22Rv1 (cell line): ENCODE measurements at regions not wholly inside any gene's neighbourhood (a gene's known extent, or its start where the extent isn't known, plus 50 kb on each side); places are given as distances from the start of the nearest gene placed in this dataset.

Source experiments
- H3K27ac ChIP-seq: fragments of 450-650 bp; 2 replicates; pipeline ENCODE4 v1.5.1; 2017
- ZFX ChIP-seq: fragments of 450-650 bp; IDR thresholded peaks from 2 replicates; pipeline ENCODE4 v1.6.1; 2017; ENCODE audit warnings: antibody characterized with exemption, borderline replicate concordance
- TF ChIP-seq, protein P1 (sequence below): fragments of 450-650 bp; IDR thresholded peaks from 2 replicates; pipeline ENCODE4 v1.5.1; 2017; ENCODE audit warnings: mild to moderate bottlenecking

DNA sequence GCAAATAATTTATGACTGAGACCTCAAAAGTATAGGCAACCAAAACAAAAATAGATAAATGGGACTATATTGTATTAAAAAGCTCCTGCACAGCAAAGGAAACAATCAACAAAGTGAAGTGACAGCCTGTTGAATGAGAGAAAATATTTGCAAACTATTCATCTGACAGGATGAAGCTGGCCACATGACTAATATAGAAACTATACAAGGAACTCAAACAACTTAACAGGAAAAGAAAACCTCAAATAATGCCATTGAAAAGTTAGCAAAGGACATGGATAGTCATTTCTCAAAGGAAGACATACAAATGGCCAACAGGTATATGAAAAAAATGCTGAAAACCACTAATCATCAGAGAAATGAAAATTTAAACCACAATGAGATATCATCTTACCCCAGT, 245.1 kb downstream of the STK31 start:
- H3K27ac ChIP-seq: no peak overlapping the region
- TF ChIP-seq, protein P1, sequence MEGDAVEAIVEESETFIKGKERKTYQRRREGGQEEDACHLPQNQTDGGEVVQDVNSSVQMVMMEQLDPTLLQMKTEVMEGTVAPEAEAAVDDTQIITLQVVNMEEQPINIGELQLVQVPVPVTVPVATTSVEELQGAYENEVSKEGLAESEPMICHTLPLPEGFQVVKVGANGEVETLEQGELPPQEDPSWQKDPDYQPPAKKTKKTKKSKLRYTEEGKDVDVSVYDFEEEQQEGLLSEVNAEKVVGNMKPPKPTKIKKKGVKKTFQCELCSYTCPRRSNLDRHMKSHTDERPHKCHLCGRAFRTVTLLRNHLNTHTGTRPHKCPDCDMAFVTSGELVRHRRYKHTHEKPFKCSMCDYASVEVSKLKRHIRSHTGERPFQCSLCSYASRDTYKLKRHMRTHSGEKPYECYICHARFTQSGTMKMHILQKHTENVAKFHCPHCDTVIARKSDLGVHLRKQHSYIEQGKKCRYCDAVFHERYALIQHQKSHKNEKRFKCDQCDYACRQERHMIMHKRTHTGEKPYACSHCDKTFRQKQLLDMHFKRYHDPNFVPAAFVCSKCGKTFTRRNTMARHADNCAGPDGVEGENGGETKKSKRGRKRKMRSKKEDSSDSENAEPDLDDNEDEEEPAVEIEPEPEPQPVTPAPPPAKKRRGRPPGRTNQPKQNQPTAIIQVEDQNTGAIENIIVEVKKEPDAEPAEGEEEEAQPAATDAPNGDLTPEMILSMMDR: no peak
- TF ChIP-seq ZFX: no peak

DNA sequence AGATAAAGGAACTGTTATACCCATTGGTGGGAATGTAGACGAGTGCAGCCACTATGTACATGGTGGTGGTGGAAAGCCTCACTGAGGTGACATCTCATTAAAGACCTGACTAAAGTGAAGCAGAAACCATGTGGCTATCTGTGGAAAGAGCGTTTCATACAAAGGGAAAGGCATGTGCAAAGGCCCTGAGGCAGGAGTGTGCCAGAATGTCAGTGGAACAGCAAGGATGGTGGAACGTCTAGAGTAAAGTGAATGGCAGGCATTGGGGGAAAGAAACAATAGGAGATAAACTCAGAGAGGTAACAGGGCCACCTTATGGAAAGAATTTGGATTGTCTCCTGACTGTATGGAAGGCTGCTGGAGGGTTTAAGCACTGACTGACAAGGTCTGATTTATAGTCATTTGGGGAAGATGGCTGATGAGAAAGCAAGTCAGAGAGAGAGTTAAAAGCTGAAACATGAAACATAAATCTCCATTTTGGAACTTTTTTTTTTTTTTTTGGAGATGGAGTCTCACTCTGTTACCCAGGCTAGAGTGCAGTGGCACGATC, 245.7 kb downstream of the STK31 start:
- no peak overlapping the region for H3K27ac ChIP-seq
- TF ChIP-seq, protein P1: no peak
- TF ChIP-seq ZFX: no peak

DNA sequence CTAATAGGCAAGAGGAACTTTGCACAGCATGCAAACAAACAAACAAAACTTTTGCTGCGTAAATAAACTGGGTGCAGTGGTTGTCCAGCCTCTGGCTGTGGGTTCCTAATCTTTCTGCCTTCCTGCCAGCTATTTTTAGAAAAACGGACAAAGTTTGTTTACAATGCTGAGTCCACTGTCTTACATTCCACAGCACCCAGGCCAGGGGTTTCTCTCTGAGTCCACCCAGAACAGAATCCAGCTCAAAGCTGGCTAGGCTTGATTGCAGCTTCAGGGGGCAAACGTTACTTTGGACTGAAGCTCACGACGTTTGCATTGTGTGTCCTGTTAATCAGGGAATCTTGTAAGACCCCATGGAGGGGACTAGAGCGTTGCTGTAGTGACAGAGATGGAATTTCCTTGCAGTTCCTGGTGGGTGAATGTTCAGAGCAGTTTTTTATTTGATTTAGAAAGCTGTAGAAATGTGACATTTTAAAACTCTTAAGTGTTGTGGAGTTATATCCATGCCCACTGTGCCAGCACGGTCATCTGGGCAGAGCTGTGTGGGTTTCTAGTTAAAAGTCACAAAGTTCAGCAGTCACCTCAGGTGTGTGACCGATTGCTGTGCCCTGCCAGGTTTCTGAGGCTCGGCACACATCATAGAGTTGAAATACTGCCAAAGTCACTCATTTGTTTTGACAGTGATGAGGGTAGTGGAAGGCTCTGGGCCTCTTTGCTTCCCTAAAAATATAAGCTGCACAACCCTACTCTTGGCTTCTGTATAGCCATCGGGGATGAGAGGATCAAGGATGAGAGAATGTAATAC, 247.0 kb downstream of the STK31 start:
- TF ChIP-seq, protein P1: no peak
- no peak overlapping the region for H3K27ac ChIP-seq

DNA sequence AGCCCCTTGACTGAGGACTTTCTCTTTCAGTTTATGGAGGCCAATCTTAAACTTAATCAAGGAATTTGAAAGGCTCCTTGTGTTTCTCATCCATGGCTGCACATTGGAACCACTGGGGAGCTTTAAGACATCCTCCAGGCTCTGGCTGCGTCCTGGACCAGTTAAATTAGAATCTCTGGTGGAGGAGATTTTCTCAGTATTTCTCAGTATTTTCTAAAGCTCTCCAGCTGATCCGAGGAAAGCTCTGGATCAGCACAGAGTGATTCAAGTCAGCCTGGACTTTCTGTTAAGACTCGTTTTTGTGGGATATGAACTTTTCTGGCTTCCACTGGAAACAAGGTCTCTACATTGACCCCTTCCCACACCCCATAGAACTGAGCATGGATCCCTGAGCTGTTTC, 249.8 kb downstream of the STK31 start:
- TF ChIP-seq, protein P1: no peak
- no peak overlapping the region for H3K27ac ChIP-seq

DNA sequence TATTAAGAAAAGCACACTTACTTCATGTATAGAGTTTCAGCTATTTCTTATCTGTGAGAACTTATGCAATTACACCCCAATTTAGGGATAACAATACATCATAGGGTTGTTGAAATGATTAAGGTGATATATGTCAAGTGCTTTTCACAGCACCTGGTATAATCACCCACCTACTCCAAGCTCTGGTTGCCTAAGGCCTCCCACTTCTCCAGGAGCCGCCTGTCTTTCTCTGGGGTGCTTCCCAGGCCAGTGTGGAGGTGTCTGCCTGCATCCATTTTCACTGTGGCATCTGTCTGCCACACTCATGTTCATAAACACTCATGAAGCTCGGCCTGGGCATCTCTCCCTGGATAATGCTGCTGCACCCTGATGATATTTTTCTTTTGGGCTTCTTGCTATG, 250.3 kb downstream of the STK31 start:
- no peak overlapping the region for H3K27ac ChIP-seq
- TF ChIP-seq, protein P1: no peak
- no peak for TF ChIP-seq ZFX

DNA sequence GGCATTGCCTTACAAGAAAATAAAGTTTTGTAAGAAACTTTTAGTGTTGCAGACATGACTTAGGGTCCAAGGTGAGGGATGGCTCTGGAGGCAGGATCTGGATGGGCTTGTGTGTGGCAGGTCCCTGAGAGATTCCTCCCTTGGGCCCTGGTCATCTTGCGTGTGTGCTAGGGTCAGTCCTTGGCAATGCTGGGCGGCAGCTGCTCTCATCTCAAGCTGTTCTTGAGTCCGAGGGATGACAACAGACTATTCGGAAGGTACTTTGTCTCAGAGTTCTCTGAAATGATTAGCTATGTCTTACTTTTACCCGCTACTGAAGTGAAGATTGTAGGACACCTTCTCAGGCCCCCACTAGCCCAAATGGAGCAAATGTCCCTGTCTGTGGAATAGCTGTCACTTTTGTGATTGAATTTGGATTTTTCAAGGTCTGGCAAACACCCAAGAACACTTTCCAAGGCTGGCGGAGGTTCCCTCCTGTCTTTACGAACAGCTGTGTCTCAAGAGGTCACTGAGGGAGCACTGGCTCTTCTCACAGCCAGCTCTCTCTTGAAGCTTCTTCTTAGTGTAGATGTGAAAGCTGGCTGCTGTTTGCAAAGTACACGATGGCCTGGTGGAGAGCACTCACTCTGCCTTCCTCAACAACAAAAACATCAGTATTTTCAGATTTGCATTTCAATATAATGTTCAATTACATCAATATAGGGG, 253.6 kb downstream of the STK31 start:
- H3K27ac ChIP-seq: no peak overlapping the region
- TF ChIP-seq, protein P1: no peak
- TF ChIP-seq ZFX: no peak

DNA sequence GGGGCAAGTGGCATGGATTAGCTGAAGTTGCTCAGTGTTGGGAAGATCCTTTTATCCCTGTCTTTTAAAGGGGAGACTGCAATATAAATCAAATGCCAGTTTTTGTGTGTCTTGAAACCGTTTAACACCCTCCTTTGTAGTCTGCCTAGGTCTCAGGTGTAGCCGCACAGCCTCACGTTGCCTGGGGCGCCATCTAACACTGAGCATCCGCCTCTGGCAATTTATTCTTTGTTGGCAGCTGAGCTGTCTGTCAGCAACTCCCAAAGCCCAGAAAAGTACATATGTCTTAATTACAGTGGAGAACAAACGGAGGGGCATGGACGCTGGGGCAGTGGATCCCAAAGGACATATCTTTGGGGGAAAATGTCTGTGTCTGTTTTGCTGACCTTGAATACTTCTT, 254.7 kb downstream of the STK31 start:
- TF ChIP-seq, protein P1: no peak
- TF ChIP-seq ZFX: no peak
- H3K27ac ChIP-seq: no peak overlapping the region
